PC-3 (cell line): ENCODE measurements at regions not wholly inside any gene's neighbourhood (a gene's known extent, or its start where the extent isn't known, plus 50 kb on each side); places are given as distances from the start of the nearest gene placed in this dataset.

Experiments
- CTCF ChIP-seq: fragments of 300-600 bp; sonication (generic); conservative IDR thresholded peaks from 2 replicates; pipeline ENCODE4 v1.5.1; 2017; ENCODE audit warnings: antibody characterized with exemption, low read depth, mild to moderate bottlenecking, low read length
- EZH2 ChIP-seq: fragments of 300-600 bp; sonication (generic); IDR thresholded peaks from one replicate; pipeline ENCODE4 v1.6.1; 2017; ENCODE audit warnings: antibody characterized with exemption, mild to moderate bottlenecking, low read length; ENCODE audit not compliant: unreplicated experiment
- EZH2phosphoT487 ChIP-seq: fragments of 300-600 bp; sonication (generic); IDR thresholded peaks from 2 replicates; pipeline ENCODE4 v1.6.1; 2018; ENCODE audit warnings: mild to moderate bottlenecking, antibody characterized with exemption, low read length, borderline replicate concordance

GRCh38 chr1:168454211-168454815 lies 89.5 kb downstream of the XCL2 start:
- TF ChIP-seq CTCF (no peak), EZH2 (no peak), EZH2phosphoT487 (no peak)
